Activated CD8-positive, alpha-beta memory T cell treated with anti-CD3 and anti-CD28 coated beads for 36 hours (primary cell): ENCODE measurements at regions not wholly inside any gene's neighbourhood (a gene's known extent, or its start where the extent isn't known, plus 50 kb on each side); places are given as distances from the start of the nearest gene placed in this dataset.

Experiments used
- CTCF ChIA-PET: fragments of 350-600 bp; sonication (Branson Sonifier 250); formaldehyde crosslinking; loops from one replicate; lab custom pipeline; 2021; ENCODE audit warnings: antibody characterized with exemption; lab: Charles Lee
- POLR2A ChIA-PET: fragments of 350-600 bp; sonication (Branson Sonifier 250); formaldehyde crosslinking; loops from one replicate; lab custom pipeline; 2021; ENCODE audit warnings: antibody characterized with exemption; lab: Charles Lee

GRCh38 chr22:47340851-47341436 lies 578.5 kb downstream of the TBC1D22A start:
- CTCF ChIA-PET = no interaction called here
- POLR2A ChIA-PET = no interaction called here

GRCh38 chr22:47337161-47337621 lies 574.7 kb downstream of the TBC1D22A start:
- ChIA-PET CTCF (no interaction called here), POLR2A (no interaction called here)

- ChIA-PET CTCF (no interaction called here), POLR2A (no interaction called here)
These were observed 573.5 kb downstream of the TBC1D22A start for GRCh38 chr22:47335958-47336357.

GRCh38 chr22:47335460-47335859 lies 573.0 kb downstream of the TBC1D22A start:
- CTCF ChIA-PET = no interaction called here
- POLR2A ChIA-PET = no interaction called here

GRCh38 chr22:47334601-47335000 lies 572.2 kb downstream of the TBC1D22A start:
- CTCF ChIA-PET = no interaction called here
- POLR2A ChIA-PET = no interaction called here

GRCh38 chr22:47333625-47334024 lies 571.2 kb downstream of the TBC1D22A start:
- POLR2A ChIA-PET = no interaction called here
- CTCF ChIA-PET = no interaction called here

- CTCF ChIA-PET = no interaction called here
- POLR2A ChIA-PET = no interaction called here
These were observed 570.0 kb downstream of the TBC1D22A start for GRCh38 chr22:47332246-47332980.

GRCh38 chr22:47331750-47332149 lies 569.3 kb downstream of the TBC1D22A start:
- CTCF ChIA-PET = no interaction called here
- POLR2A ChIA-PET = no interaction called here

- POLR2A ChIA-PET = no interaction called here
- CTCF ChIA-PET = no interaction called here
These were observed 567.5 kb downstream of the TBC1D22A start for GRCh38 chr22:47329727-47330650.

- CTCF ChIA-PET = no interaction called here
These were observed 566.2 kb downstream of the TBC1D22A start for GRCh38 chr22:47328550-47329243.

GRCh38 chr22:47327241-47327640 lies 564.8 kb downstream of the TBC1D22A start:
- POLR2A ChIA-PET = no interaction called here
- CTCF ChIA-PET = no interaction called here

More at GRCh38 chr22:47328550-47329243, 566.2 kb downstream of the TBC1D22A start:
- POLR2A ChIA-PET = no interaction called here

- POLR2A ChIA-PET = no interaction called here
- CTCF ChIA-PET = no interaction called here
These were observed 562.8 kb downstream of the TBC1D22A start for GRCh38 chr22:47325249-47325648.

GRCh38 chr22:47324435-47324990 lies 562.1 kb downstream of the TBC1D22A start:
- ChIA-PET CTCF (no interaction called here), POLR2A (no interaction called here)

- ChIA-PET CTCF (no interaction called here), POLR2A (no interaction called here)
These were observed 561.1 kb downstream of the TBC1D22A start for GRCh38 chr22:47323518-47323917.

GRCh38 chr22:47322854-47323253 lies 560.4 kb downstream of the TBC1D22A start:
- ChIA-PET CTCF (no interaction called here), POLR2A (no interaction called here)

- ChIA-PET POLR2A (no interaction called here), CTCF (no interaction called here)
These were observed 558.1 kb downstream of the TBC1D22A start for GRCh38 chr22:47320560-47320959.

GRCh38 chr22:47318041-47318737 lies 555.7 kb downstream of the TBC1D22A start:
- ChIA-PET POLR2A (no interaction called here), CTCF (no interaction called here)

GRCh38 chr22:47315862-47316419 lies 553.5 kb downstream of the TBC1D22A start:
- ChIA-PET POLR2A (no interaction called here), CTCF (no interaction called here)

GRCh38 chr22:47310601-47311000 lies 548.2 kb downstream of the TBC1D22A start:
- POLR2A ChIA-PET = no interaction called here
- CTCF ChIA-PET = no interaction called here
